GM19328 (cell line): ENCODE measurements at regions not wholly inside any gene's neighbourhood (a gene's known extent, or its start where the extent isn't known, plus 50 kb on each side); places are given as distances from the start of the nearest gene placed in this dataset.
"Not testable (repeated sequence)": the region's sequence is repeated elsewhere in the genome, so short reads cannot be mapped to it uniquely, and the experiment has no call there.

ENCODE experiments used
- ATAC-seq: cut with Tn5 transposase; IDR thresholded peaks from one replicate; pipeline ENCODE4 v1.9.1; 2021; ENCODE audit warnings: mild to moderate bottlenecking, moderate library complexity; ENCODE audit not compliant: unreplicated experiment

GRCh38 chr3:187995667-187996066 is 158.3 kb upstream of the LPP start:
- ATAC-seq: no peak

- no peak for ATAC-seq
Observed at GRCh38 chr3:187996609-187997008, 157.3 kb upstream of the LPP start.

- ATAC-seq: no peak
Observed at GRCh38 chr3:187997490-187997889, 156.5 kb upstream of the LPP start.

GRCh38 chr3:187997946-187998561 is 155.9 kb upstream of the LPP start:
- no peak for ATAC-seq

- ATAC-seq: no peak
Observed at GRCh38 chr3:187998611-187999010, 155.3 kb upstream of the LPP start.

GRCh38 chr3:187999821-188000220 is 154.1 kb upstream of the LPP start:
- no peak for ATAC-seq

- no peak for ATAC-seq
Observed at GRCh38 chr3:188000361-188000861, 153.5 kb upstream of the LPP start.

- ATAC-seq: no peak
Observed at GRCh38 chr3:188001093-188001492, 152.9 kb upstream of the LPP start.

GRCh38 chr3:188001926-188002325 is 152.0 kb upstream of the LPP start:
- no peak for ATAC-seq

GRCh38 chr3:188002626-188003138 is 151.3 kb upstream of the LPP start:
- no peak for ATAC-seq

GRCh38 chr3:188003188-188004171 is 150.5 kb upstream of the LPP start:
- no peak for ATAC-seq

- ATAC-seq: no peak
Observed at GRCh38 chr3:188006726-188007393, 147.1 kb upstream of the LPP start.

- no peak for ATAC-seq
Observed at GRCh38 chr3:188007897-188008296, 146.1 kb upstream of the LPP start.

- no peak for ATAC-seq
Observed at GRCh38 chr3:188008582-188009213, 145.3 kb upstream of the LPP start.

GRCh38 chr3:188010478-188010877 is 143.5 kb upstream of the LPP start:
- no peak for ATAC-seq

- no peak for ATAC-seq
Observed at GRCh38 chr3:188019727-188020126, 134.2 kb upstream of the LPP start.

- ATAC-seq: no peak
Observed at GRCh38 chr3:188021041-188021440, 132.9 kb upstream of the LPP start.

- ATAC-seq: no peak
Observed at GRCh38 chr3:188021502-188022040, 132.4 kb upstream of the LPP start.

- ATAC-seq: not testable (repeated sequence)
Observed at GRCh38 chr3:188022902-188023301, 131.1 kb upstream of the LPP start.

GRCh38 chr3:188025555-188025954 is 128.4 kb upstream of the LPP start:
- no peak for ATAC-seq
